ENCODE measurements at regions not wholly inside any gene's neighbourhood (a gene's known extent, or its start where the extent isn't known, plus 50 kb on each side); places are given as distances from the start of the nearest gene placed in this dataset.
A peak's percentile ranks its signal among the peaks of the same experiment; 100 is the strongest.

DNA sequence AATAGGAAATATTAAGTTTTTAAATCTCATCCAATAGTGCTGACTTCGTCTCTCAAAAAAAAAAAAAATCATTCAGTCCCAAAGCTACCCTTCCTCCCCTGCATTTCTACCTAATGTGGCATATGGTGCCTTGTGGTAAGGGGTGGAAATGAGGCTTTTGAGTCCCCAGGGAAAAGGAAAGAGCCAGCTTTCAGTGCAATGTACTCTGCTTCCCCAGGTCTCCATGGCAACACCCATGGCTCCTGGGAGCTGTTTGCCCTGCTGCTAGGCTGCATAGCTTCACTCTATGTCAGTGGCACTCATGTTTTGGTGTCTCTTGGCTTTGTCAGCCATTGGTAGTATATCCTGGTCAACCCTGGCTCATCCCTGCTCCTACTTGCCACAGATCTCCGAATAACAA lies 175.9 kb downstream of the SLC39A8 start:
- DNase-seq (ENCODE audit: low spot score): peak; percentile 55
- Histone ChIP-seq H3K27ac (ENCODE audit: low read depth, low read length, poor library complexity, severe bottlenecking) (no peak overlapping the region), H3K4me3 (ENCODE audit: low read depth, low read length, poor library complexity, severe bottlenecking) (no peak overlapping the region), H3K4me1 (ENCODE audit: insufficient read depth, low read length, poor library complexity, severe bottlenecking) (no peaks in the 10 kb centered on the region), H3K27me3 (replicated peaks; ENCODE audit: insufficient read depth, low read depth, low read length, poor library complexity) (no peaks in the 10 kb centered on the region), H3K9me3 (ENCODE audit: low read depth, low read length, poor library complexity, severe bottlenecking) (no peaks in the 10 kb centered on the region), H3K36me3 (ENCODE audit: insufficient read depth, low read length, poor library complexity, severe bottlenecking) (no peaks in the 10 kb centered on the region)
- CTCF ChIA-PET: no interaction called here
- BruUV-seq (replicated peaks): no TSS peak
- POLR2A ChIA-PET (ENCODE audit: low non-redundant PET): no interaction called here
- no peak for TF ChIP-seq EZH2 (IDR thresholded peaks at IDR 0.05; ENCODE audit: borderline replicate concordance, low read depth, low read length, poor library complexity, severe bottlenecking)
- TF ChIP-seq, protein P1, sequence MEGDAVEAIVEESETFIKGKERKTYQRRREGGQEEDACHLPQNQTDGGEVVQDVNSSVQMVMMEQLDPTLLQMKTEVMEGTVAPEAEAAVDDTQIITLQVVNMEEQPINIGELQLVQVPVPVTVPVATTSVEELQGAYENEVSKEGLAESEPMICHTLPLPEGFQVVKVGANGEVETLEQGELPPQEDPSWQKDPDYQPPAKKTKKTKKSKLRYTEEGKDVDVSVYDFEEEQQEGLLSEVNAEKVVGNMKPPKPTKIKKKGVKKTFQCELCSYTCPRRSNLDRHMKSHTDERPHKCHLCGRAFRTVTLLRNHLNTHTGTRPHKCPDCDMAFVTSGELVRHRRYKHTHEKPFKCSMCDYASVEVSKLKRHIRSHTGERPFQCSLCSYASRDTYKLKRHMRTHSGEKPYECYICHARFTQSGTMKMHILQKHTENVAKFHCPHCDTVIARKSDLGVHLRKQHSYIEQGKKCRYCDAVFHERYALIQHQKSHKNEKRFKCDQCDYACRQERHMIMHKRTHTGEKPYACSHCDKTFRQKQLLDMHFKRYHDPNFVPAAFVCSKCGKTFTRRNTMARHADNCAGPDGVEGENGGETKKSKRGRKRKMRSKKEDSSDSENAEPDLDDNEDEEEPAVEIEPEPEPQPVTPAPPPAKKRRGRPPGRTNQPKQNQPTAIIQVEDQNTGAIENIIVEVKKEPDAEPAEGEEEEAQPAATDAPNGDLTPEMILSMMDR (conservative IDR thresholded peaks at IDR 0.05; ENCODE audit: low read depth, low read length): no peak
- intact Hi-C loops (cut with micrococcal nuclease; ENCODE audit: unreplicated experiment): no loop called here

DNA sequence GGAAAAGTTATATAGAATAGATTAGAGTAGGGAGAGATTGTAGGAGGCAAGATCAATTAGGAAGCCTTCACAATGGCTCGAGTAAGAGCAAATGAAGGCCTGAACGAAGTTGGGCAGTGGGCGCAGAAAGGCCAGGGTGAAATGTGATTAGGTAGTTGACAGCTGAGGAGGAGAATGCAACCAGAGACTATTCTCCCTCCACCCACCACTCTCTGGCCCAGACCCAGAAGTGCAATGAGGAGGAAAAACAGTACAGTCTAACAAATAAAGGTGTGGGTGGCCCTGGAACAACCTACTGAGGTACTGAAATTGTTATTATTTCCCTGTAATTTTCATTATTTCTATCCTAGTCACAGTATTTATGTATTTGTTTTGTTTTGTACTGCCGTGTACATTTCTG lies 176.7 kb downstream of the SLC39A8 start:
- Histone ChIP-seq H3K4me3 (ENCODE audit: low read depth, low read length, poor library complexity, severe bottlenecking) (no peak overlapping the region), H3K36me3 (ENCODE audit: insufficient read depth, low read length, poor library complexity, severe bottlenecking) (no peaks in the 10 kb centered on the region), H3K4me1 (ENCODE audit: insufficient read depth, low read length, poor library complexity, severe bottlenecking) (no peaks in the 10 kb centered on the region), H3K27me3 (replicated peaks; ENCODE audit: insufficient read depth, low read depth, low read length, poor library complexity) (no peaks in the 10 kb centered on the region), H3K27ac (ENCODE audit: low read depth, low read length, poor library complexity, severe bottlenecking) (no peak overlapping the region), H3K9me3 (ENCODE audit: low read depth, low read length, poor library complexity, severe bottlenecking) (no peaks in the 10 kb centered on the region)
- no peak for DNase-seq (ENCODE audit: low spot score)
- intact Hi-C loops (cut with micrococcal nuclease; ENCODE audit: unreplicated experiment): no loop called here
- CTCF ChIA-PET: no interaction called here
- POLR2A ChIA-PET (ENCODE audit: low non-redundant PET): no interaction called here
- TF ChIP-seq, protein P1 (conservative IDR thresholded peaks at IDR 0.05; ENCODE audit: low read depth, low read length): no peak
- no peak for TF ChIP-seq EZH2 (IDR thresholded peaks at IDR 0.05; ENCODE audit: borderline replicate concordance, low read depth, low read length, poor library complexity, severe bottlenecking)
- no TSS peak for BruUV-seq (replicated peaks)

DNA sequence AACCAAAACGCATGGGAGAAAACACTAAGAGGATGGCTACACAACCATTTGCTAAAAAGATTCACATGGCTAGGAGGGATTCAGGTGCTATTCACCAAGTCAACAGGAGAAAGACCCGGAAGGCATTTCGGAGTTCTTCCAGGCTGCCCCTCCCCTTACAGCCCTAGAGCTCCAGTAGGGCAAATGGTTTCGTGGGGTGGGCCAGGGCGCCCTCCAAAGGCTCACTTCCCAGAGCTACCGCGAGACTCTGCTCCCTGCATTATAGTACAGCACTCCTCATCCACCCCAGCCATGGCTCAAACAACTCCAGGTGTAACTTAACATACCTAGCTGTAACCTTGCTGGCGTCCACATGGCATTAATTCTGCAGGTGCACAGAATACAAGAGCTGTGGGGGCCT lies 179.7 kb downstream of the SLC39A8 start:
- H3K4me1 ChIP-seq (ENCODE audit: insufficient read depth, low read length, poor library complexity, severe bottlenecking): no peaks in the 10 kb centered on the region
- no peaks in the 10 kb centered on the region for H3K36me3 ChIP-seq (ENCODE audit: insufficient read depth, low read length, poor library complexity, severe bottlenecking)
- CTCF ChIA-PET: no interaction called here
- H3K9me3 ChIP-seq (ENCODE audit: low read depth, low read length, poor library complexity, severe bottlenecking): no peaks in the 10 kb centered on the region
- no peak overlapping the region for H3K4me3 ChIP-seq (ENCODE audit: low read depth, low read length, poor library complexity, severe bottlenecking)
- H3K27ac ChIP-seq (ENCODE audit: low read depth, low read length, poor library complexity, severe bottlenecking): no peak overlapping the region
- POLR2A ChIA-PET (ENCODE audit: low non-redundant PET): no interaction called here
- intact Hi-C loops (cut with micrococcal nuclease; ENCODE audit: unreplicated experiment): no loop called here
- DNase-seq (ENCODE audit: low spot score): no peak
- no peaks in the 10 kb centered on the region for H3K27me3 ChIP-seq (replicated peaks; ENCODE audit: insufficient read depth, low read depth, low read length, poor library complexity)
- no peak for TF ChIP-seq EZH2 (IDR thresholded peaks at IDR 0.05; ENCODE audit: borderline replicate concordance, low read depth, low read length, poor library complexity, severe bottlenecking)
- TF ChIP-seq, protein P1 (conservative IDR thresholded peaks at IDR 0.05; ENCODE audit: low read depth, low read length): no peak
- no TSS peak for BruUV-seq (replicated peaks)

Measured in A673 (cell line).